HG02885 (cell line): ENCODE measurements at regions not wholly inside any gene's neighbourhood (a gene's known extent, or its start where the extent isn't known, plus 50 kb on each side); places are given as distances from the start of the nearest gene placed in this dataset.
"Not testable (repeated sequence)": the region's sequence is repeated elsewhere in the genome, so short reads cannot be mapped to it uniquely, and the experiment has no call there.

Experiments
- ATAC-seq: cut with Tn5 transposase; IDR thresholded peaks from one replicate; pipeline ENCODE4 v1.9.1; 2021; ENCODE audit warnings: mild to moderate bottlenecking; ENCODE audit not compliant: unreplicated experiment, poor library complexity

DNA sequence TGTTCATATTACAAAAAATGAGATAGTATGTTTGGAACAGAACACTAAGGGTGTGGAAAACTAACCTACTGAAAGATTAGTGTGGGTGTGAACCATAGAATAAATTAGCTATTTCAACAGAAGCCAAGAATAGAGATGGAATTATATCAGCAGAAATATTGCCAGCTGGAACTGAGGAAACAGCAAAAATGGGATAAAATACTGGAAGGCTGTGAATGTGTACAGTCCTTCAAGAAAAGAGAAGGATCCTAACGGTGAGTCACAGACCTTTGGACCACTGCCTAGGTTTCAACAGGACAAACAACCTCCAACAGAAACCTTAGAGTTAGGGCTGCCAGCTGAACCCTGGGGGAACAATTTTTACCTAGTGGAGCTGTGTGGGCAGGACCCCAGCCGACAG is 395.0 kb downstream of the ZWINT start:
- no peak for ATAC-seq

GRCh38 chr10:55943403-55943802 is 417.7 kb downstream of the ZWINT start:
- ATAC-seq = no peak

GRCh38 chr10:55929291-55929690 is 431.8 kb downstream of the ZWINT start:
- no peak for ATAC-seq

DNA sequence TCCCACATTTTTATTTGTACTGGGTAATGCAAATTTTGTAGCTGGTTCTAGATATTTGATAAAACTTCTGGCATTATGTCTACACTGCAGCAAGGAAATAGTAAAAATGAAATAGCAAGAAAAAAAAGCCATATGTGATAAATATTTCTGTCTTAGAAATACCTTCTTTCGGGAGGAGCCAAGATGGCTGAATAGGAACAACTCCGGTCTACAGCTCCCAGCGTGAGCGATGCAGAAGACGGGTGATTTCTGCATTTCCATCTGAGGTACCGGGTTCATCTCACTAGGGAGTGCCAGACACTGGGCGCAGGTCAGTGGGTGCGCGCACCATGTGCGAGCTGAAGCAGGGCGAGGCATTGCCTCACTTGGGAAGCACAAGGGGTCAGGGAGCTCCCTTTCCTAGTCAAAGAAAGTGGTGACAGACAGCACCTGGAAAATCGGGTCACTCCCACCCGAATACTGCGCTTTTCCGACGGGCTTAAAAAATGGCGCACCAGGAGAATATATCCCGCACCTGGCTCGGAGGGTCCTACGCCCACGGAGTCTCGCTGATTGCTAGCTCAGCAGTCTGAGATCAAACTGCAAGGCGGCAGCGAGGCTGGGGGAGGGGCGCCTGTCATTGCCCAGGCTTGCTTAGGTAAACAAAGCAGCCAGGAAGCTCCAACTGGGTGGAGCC is 461.4 kb downstream of the ZWINT start:
- not testable (repeated sequence) for ATAC-seq

DNA sequence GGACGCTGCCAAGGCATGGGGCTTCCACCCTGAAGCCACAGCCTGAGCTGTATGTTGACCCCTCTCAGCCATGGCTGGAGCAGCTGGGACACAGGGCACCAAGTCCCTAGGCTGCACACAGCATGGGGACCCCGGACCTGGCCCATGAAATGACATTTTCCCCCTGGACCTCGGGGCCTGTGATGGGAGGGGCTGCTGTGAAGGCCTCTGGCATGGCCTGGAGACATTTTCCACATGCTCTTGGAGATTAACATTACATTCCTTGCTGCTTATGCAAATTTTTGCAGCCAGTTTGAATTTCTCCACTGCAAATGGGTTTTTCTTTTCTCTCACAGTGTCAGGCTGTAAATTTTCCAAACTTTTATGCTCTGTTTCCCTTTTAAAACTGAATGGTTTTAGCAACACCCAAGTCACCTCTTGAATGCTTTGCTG is 463.6 kb downstream of the ZWINT start:
- no peak for ATAC-seq

GRCh38 chr10:55892276-55892675 is 468.8 kb downstream of the ZWINT start:
- no peak for ATAC-seq

GRCh38 chr10:55881588-55881987 is 479.5 kb downstream of the ZWINT start:
- no peak for ATAC-seq

DNA sequence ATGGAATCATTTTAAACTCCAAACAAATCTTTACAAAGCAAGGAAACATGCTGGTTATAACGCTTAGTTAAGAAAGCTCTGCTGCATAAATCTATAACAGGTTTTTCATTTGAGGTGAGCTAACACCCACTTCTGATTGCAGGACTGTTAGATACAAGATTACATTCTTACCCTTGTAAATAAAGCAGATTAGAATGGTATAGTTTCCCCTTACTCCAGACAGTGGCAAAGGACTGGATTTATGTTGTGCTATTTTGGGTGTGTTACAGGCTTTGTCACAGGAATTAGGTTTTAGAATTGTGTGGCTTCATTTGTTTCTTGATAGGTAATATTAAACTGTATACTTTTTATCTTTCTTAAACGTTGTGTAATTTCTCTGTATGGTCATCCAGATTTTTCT is 487.6 kb downstream of the ZWINT start:
- ATAC-seq = no peak

DNA sequence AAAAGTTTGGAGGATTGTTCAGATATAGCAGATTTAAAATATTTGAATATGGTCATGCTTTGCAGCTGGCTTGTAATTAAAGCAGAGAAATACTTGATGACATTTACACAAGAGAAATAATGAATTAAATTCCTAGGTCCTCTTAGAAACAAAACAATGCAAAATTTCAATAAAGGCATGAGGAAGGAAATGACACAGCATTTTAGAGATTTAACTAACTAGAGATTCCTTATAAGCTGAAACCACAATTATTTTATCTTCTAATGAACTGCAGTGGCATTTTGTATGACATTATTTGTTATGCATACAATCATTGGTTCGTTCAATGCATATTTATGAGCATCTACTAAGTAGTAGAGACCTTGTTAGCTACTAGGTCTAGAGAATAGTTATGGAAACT is 490.9 kb downstream of the ZWINT start:
- ATAC-seq = no peak

DNA sequence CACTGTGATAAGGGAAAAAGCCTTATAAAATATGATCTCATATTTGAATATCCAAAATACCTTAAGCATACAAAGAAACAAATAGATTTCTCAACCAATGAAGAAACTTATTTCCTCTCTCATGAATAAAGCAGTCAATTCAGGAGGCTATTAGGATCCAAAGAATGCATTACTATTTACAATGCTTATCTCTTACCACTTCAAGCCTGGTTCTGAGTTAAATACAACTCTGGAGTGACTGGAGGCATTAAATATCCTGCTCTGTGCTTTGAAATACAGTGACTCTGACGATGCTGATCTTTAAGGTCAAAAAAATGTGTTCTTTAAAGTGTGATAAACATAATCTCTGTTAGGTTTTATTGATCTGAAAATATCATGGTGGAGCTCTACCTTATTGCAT is 493.2 kb downstream of the ZWINT start:
- ATAC-seq = no peak

- no peak for ATAC-seq
Measured at GRCh38 chr10:55858730-55859129, 502.3 kb downstream of the ZWINT start.

GRCh38 chr10:55852900-55853299 is 508.2 kb downstream of the ZWINT start:
- no peak for ATAC-seq

DNA sequence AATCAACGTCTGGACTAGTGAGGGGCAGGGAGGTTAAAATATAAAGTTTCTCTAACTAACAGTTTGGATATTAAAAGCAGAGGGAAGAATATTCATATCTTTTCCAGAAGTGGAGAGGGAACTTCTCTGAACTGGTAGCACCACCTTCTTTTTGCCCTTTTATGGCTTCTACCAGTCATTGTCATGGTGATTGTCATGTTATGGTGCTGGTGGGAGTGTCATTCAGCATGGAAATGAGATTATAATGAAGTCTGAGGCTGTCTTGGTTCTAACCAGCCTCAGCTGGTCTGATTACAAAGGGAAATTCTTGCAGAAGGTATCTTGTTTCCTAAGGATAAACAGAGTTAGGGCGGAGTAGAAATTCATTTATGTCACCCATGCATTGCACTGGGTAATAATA is 523.8 kb downstream of the ZWINT start:
- no peak for ATAC-seq

GRCh38 chr10:55822096-55822495 is 539.0 kb downstream of the ZWINT start:
- ATAC-seq = no peak

DNA sequence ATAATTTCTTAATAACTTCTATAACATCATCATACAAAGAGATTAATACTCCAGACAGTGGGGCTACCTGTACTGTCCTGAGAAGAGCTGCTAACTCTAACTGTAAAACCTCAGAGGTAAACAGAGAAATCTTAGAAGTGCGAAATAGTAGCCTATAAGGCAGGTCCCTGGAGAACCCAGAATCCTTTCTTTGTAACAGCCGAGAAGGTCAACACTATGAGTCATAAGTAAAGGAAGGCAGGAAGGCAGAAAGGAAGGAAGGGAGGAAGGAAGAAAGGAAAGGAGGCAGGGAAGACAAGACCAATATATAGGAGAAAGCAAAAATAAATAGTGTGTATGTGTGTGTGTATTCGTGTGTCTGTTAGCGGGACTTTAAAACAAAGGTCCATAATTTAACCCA is 540.6 kb downstream of the ZWINT start:
- ATAC-seq = no peak

GRCh38 chr10:55820071-55820470 is 541.0 kb downstream of the ZWINT start:
- no peak for ATAC-seq

- no peak for ATAC-seq
Measured at GRCh38 chr10:55813451-55814170, 547.4 kb downstream of the ZWINT start.

- ATAC-seq = no peak
Measured at GRCh38 chr10:55803055-55803454, 558.0 kb downstream of the ZWINT start.

GRCh38 chr10:55801353-55801661 is 559.8 kb downstream of the ZWINT start:
- no peak for ATAC-seq

DNA sequence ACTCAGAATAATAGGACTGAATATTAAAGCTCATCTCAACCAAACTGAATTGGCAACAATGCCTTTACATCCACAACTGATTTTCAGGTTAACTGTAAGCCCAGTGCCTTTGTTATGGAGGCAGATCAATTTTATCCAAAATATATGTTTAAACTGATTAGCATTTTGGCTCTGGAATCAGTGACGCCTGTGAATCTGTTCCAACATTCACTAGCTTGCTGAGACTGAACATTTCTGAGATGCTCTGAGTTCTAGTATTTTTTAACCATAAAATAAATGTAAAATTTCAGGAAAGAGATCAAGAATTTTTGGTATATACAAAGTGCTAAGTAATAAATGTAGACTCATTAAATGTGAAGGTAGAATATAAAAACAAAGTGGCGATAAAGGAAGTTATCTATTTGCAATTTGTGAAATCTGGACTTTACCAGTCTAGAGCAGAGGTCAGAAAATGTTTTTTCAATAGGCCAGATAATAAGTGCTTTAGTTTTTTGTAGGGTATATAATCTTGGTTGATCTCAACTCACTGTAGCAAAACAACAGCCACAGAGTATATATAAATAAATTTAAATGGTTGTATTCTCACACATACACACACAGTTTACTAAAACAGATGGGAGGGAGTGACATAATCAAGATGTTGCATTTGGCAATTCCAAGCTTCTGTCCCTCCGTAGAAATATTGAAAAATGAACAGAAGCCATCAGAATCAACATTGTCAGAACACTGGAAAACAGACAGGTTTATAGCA is 560.3 kb downstream of the ZWINT start:
- no peak for ATAC-seq

DNA sequence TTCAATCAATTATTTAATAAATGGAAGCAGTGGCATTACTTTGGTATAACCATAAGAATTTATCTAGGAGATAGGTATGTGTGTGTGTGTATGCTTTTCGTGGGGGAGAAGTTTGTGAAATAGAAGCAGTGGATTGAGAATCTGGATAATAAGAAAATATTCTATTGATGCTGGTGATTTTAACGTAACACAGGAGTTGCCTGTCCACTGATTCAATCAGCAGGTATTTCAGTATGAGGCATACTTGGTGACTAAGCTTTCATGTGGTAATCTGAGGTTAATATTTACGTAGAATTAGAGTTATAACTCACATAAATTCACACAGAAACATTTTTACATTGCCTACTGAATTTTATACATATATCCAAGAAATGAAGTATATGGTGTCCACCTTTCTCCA is 568.0 kb downstream of the ZWINT start:
- ATAC-seq = no peak

DNA sequence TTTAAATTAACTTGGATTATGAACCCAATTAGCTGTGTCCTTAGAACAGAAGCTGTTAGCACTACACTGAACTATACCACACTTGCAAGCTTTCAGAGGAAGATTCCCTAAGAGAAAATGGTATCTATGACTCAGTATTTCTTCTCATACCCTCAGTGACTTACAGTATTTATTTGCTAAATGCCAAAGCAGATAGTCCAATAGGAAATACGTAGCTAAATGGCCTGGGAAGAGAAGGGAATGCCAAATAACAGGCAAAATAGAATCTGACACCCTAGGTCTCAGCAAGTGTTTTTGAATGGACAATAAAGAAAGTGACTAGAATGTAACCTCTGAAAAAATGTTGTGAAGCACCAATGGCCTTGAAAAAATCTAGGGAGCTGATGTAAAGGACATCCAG is 570.8 kb downstream of the ZWINT start:
- ATAC-seq = not testable (repeated sequence)
